HL-60 (cell line): ENCODE measurements at regions not wholly inside any gene's neighbourhood (a gene's known extent, or its start where the extent isn't known, plus 50 kb on each side); places are given as distances from the start of the nearest gene placed in this dataset.

Experiments
- GABPA ChIP-seq: IDR thresholded peaks from 2 replicates; pipeline ENCODE4 v1.6.1; 2012; ENCODE audit warnings: low read depth
- POLR2AphosphoS5 ChIP-seq: IDR thresholded peaks from 2 replicates; pipeline ENCODE4 v1.6.1; 2012; ENCODE audit warnings: low read depth
- SPI1 ChIP-seq: IDR thresholded peaks from 2 replicates; pipeline ENCODE4 v1.6.1; 2012; ENCODE audit warnings: low read depth, mild to moderate bottlenecking, borderline replicate concordance
- TF ChIP-seq, protein P1 (sequence below): IDR thresholded peaks from one replicate; pipeline ENCODE4 v1.5.1; 2011; ENCODE audit warnings: low read length, control low read depth, inconsistent platforms; ENCODE audit not compliant: insufficient read depth
- TF ChIP-seq, protein P2 (sequence below): IDR thresholded peaks from 2 replicates; pipeline ENCODE4 v1.6.1; 2012; ENCODE audit warnings: low read depth; ENCODE audit not compliant: insufficient replicate concordance

DNA sequence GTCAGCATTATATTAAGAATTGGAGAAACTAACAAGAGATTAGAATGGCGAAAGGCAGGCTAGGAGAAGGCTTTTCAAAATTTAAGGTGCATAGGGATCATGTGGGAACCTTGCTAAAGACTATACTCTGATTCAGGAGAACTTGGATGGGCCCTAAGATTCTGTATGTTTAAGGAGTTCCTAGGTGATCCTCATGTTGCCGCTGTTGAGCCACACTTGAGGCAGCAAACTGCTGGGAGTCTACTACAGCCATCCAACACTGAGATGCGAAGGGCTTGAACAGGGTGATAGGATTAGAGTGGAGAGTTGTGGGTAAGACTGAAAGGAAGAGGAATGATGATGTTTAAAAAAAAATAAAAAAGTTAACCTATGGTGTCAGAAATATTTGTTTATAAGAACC lies 1013.2 kb downstream of the MRPL39 start:
- TF ChIP-seq, protein P1, sequence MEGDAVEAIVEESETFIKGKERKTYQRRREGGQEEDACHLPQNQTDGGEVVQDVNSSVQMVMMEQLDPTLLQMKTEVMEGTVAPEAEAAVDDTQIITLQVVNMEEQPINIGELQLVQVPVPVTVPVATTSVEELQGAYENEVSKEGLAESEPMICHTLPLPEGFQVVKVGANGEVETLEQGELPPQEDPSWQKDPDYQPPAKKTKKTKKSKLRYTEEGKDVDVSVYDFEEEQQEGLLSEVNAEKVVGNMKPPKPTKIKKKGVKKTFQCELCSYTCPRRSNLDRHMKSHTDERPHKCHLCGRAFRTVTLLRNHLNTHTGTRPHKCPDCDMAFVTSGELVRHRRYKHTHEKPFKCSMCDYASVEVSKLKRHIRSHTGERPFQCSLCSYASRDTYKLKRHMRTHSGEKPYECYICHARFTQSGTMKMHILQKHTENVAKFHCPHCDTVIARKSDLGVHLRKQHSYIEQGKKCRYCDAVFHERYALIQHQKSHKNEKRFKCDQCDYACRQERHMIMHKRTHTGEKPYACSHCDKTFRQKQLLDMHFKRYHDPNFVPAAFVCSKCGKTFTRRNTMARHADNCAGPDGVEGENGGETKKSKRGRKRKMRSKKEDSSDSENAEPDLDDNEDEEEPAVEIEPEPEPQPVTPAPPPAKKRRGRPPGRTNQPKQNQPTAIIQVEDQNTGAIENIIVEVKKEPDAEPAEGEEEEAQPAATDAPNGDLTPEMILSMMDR = no peak
- TF ChIP-seq, protein P2, sequence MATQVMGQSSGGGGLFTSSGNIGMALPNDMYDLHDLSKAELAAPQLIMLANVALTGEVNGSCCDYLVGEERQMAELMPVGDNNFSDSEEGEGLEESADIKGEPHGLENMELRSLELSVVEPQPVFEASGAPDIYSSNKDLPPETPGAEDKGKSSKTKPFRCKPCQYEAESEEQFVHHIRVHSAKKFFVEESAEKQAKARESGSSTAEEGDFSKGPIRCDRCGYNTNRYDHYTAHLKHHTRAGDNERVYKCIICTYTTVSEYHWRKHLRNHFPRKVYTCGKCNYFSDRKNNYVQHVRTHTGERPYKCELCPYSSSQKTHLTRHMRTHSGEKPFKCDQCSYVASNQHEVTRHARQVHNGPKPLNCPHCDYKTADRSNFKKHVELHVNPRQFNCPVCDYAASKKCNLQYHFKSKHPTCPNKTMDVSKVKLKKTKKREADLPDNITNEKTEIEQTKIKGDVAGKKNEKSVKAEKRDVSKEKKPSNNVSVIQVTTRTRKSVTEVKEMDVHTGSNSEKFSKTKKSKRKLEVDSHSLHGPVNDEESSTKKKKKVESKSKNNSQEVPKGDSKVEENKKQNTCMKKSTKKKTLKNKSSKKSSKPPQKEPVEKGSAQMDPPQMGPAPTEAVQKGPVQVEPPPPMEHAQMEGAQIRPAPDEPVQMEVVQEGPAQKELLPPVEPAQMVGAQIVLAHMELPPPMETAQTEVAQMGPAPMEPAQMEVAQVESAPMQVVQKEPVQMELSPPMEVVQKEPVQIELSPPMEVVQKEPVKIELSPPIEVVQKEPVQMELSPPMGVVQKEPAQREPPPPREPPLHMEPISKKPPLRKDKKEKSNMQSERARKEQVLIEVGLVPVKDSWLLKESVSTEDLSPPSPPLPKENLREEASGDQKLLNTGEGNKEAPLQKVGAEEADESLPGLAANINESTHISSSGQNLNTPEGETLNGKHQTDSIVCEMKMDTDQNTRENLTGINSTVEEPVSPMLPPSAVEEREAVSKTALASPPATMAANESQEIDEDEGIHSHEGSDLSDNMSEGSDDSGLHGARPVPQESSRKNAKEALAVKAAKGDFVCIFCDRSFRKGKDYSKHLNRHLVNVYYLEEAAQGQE = no peak
- TF ChIP-seq POLR2AphosphoS5 (no peak), SPI1 (no peak), GABPA (no peak)
